Fibroblast of lung (primary cell): ENCODE measurements at regions not wholly inside any gene's neighbourhood (a gene's known extent, or its start where the extent isn't known, plus 50 kb on each side); places are given as distances from the start of the nearest gene placed in this dataset.

Experiments
- EZH2 ChIP-seq: IDR thresholded peaks from 2 replicates; pipeline ENCODE4 v1.5.1; 2012; ENCODE audit warnings: low read length, control low read depth, mild to moderate bottlenecking; ENCODE audit errors: missing control alignments
- TF ChIP-seq, protein P1 (sequence below), 2 donors: IDR thresholded peaks in 1 of 2; conservative IDR thresholded peaks in 1 of 2; 1 replicate in 1 of 2; 2 replicates in 1 of 2; pipeline ENCODE4 v1.5.1; 2011 to 2012; ENCODE audit warnings: low read length in 2 of 2, control low read depth in 1 of 2, inconsistent platforms in 1 of 2, low read depth in 1 of 2, mild to moderate bottlenecking in 1 of 2

DNA sequence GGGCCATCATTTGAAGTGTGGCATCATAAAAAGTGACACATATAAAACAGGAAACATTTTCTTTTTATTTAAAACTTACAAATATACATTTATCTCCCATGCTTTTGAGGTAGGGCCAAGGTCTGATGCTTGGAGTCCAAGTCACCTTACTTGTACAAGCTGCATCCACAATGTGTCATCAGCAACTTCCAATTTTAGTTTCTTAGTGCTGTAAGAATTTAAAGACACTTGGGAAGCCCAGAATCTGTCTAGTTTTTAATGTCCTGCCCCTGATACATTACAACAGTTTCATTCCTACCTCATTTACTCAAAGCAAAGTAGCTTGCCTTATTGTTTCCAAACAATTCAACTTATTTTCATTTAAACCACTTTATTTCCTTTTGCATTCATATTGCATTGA is 297.7 kb downstream of the MTX2 start:
- no peak for TF ChIP-seq EZH2
- TF ChIP-seq, protein P1, sequence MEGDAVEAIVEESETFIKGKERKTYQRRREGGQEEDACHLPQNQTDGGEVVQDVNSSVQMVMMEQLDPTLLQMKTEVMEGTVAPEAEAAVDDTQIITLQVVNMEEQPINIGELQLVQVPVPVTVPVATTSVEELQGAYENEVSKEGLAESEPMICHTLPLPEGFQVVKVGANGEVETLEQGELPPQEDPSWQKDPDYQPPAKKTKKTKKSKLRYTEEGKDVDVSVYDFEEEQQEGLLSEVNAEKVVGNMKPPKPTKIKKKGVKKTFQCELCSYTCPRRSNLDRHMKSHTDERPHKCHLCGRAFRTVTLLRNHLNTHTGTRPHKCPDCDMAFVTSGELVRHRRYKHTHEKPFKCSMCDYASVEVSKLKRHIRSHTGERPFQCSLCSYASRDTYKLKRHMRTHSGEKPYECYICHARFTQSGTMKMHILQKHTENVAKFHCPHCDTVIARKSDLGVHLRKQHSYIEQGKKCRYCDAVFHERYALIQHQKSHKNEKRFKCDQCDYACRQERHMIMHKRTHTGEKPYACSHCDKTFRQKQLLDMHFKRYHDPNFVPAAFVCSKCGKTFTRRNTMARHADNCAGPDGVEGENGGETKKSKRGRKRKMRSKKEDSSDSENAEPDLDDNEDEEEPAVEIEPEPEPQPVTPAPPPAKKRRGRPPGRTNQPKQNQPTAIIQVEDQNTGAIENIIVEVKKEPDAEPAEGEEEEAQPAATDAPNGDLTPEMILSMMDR (conservative IDR thresholded peaks at IDR 0.05 in 1 of 2, IDR thresholded peaks at IDR 0.05 in 1 of 2; ENCODE audit: low read depth in 1 of 2, low read length in 2 of 2) = no peak
